GM23338 (cell line): ENCODE measurements at regions not wholly inside any gene's neighbourhood (a gene's known extent, or its start where the extent isn't known, plus 50 kb on each side); places are given as distances from the start of the nearest gene placed in this dataset.

Source experiments
- CREB1 ChIP-seq: fragments of 250-450 bp; sonication (Bioruptor Pico); IDR thresholded peaks from 2 replicates; pipeline ENCODE4 v1.5.0; 2020; ENCODE audit warnings: low read depth, mild to moderate bottlenecking, moderate library complexity
- EZH2 ChIP-seq: fragments of 200-600 bp; sonication (generic); IDR thresholded peaks from one replicate; pipeline ENCODE4 v1.8.0; 2017; ENCODE audit warnings: antibody characterized with exemption, mild to moderate bottlenecking, low read depth; ENCODE audit not compliant: unreplicated experiment
- EZH2phosphoT487 ChIP-seq: fragments of 200-600 bp; sonication (generic); IDR thresholded peaks from one replicate; pipeline ENCODE4 v1.8.1; 2018; ENCODE audit warnings: antibody characterized with exemption; ENCODE audit not compliant: unreplicated experiment
- NANOG ChIP-seq: IDR thresholded peaks from 2 replicates; pipeline ENCODE4 v1.6.1; 2016; ENCODE audit warnings: antibody characterized with exemption, borderline replicate concordance
- POLR2AphosphoS5 ChIP-seq: IDR thresholded peaks from 2 replicates; pipeline ENCODE4 v1.6.1; 2016; ENCODE audit warnings: antibody characterized with exemption, low read depth
- REST ChIP-seq: IDR thresholded peaks from one replicate; pipeline ENCODE4 v1.6.1; 2018; ENCODE audit warnings: antibody characterized with exemption; ENCODE audit not compliant: unreplicated experiment
- TF ChIP-seq, protein P1 (sequence below), 2 experiments: fragments of 200-600 bp in 1 of 2; sonication (generic) in 1 of 2; conservative IDR thresholded peaks; 2 replicates each; pipeline versions ENCODE4 v1.5.1 to v1.6.1; 2016 to 2017; ENCODE audit warnings: antibody characterized with exemption in 2 of 2, low read depth in 2 of 2, mild to moderate bottlenecking in 2 of 2, moderate library complexity in 1 of 2

DNA sequence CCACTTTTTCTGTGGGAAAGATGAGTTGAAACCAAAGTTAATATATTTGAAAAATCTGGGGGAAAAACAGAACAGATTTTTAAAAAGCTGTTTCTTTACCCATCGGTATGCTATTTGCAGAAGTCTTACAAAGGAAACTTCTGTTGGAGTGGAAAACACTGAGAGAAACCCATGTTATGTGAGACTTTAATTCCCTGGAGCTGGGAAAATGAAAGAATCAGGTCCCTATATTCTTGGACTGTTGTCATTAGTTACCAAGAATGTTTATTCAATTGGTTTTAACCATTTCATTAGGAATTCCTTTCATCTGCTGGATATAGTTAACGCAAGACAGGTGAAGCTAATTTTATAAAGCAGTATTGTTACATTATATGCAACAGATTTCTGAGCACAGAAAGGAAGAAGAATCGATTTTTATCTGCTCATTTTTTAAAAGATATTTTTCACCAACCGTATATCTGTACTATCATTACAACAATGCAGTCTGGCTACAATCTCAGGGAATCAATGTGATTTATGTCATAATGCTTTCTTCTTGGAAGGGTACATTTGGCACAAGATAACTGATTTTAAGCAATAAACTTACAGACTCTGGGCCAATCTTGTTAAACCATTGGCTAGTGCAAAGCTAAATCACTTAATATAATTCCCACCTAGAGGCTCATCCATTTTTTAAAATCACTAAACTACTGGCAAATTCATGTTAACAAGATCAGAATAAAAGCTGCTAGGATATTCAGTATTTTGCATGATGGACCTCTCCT lies 170.0 kb downstream of the MOXD1 start:
- TF ChIP-seq, protein P1, sequence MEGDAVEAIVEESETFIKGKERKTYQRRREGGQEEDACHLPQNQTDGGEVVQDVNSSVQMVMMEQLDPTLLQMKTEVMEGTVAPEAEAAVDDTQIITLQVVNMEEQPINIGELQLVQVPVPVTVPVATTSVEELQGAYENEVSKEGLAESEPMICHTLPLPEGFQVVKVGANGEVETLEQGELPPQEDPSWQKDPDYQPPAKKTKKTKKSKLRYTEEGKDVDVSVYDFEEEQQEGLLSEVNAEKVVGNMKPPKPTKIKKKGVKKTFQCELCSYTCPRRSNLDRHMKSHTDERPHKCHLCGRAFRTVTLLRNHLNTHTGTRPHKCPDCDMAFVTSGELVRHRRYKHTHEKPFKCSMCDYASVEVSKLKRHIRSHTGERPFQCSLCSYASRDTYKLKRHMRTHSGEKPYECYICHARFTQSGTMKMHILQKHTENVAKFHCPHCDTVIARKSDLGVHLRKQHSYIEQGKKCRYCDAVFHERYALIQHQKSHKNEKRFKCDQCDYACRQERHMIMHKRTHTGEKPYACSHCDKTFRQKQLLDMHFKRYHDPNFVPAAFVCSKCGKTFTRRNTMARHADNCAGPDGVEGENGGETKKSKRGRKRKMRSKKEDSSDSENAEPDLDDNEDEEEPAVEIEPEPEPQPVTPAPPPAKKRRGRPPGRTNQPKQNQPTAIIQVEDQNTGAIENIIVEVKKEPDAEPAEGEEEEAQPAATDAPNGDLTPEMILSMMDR (conservative IDR thresholded peaks at IDR 0.05; ENCODE audit: low read depth in 2 of 2), result no peak
- TF ChIP-seq POLR2AphosphoS5, result no peak
- TF ChIP-seq NANOG, result no peak
- TF ChIP-seq EZH2phosphoT487, result no peak
- TF ChIP-seq REST, result no peak
- TF ChIP-seq EZH2, result no peak
- TF ChIP-seq CREB1 (CRISPR knock-in tag), result no peak
